DOHH2 (cell line): ENCODE measurements at regions not wholly inside any gene's neighbourhood (a gene's known extent, or its start where the extent isn't known, plus 50 kb on each side); places are given as distances from the start of the nearest gene placed in this dataset.

Experiments used
- H3F3A ChIP-seq: fragments of 200-600 bp; sonication (generic), shearing (Covaris generic); 2 replicates; pipeline ENCODE4 v1.6.0; 2016; ENCODE audit warnings: antibody characterized with exemption, mild to moderate bottlenecking; ENCODE audit not compliant: control insufficient read depth, insufficient read depth
- H3K27ac ChIP-seq: fragments of 200-600 bp; sonication (generic); 2 replicates; pipeline ENCODE4 v1.5.1; 2014; ENCODE audit warnings: low read depth, mild to moderate bottlenecking, low read length, moderate library complexity
- H3K27me3 ChIP-seq: fragments of 200-600 bp; sonication (generic); 2 replicates; pipeline ENCODE4 v1.6.1; 2014; ENCODE audit warnings: mild to moderate bottlenecking, low read length, mixed read lengths; ENCODE audit not compliant: control insufficient read depth
- H3K36me3 ChIP-seq: fragments of 200-600 bp; sonication (generic); 2 replicates; pipeline ENCODE4 v1.6.1; 2014; ENCODE audit warnings: mild to moderate bottlenecking, low read length, moderate library complexity, mixed read lengths; ENCODE audit not compliant: control insufficient read depth
- H3K4me1 ChIP-seq: fragments of 200-600 bp; sonication (generic); 2 replicates; pipeline ENCODE4 v1.6.1; 2014; ENCODE audit warnings: mild to moderate bottlenecking, low read length, mixed read lengths; ENCODE audit not compliant: control insufficient read depth
- H3K4me2 ChIP-seq: fragments of 200-600 bp; sonication (generic); 2 replicates; pipeline ENCODE4 v1.6.0; 2014; ENCODE audit warnings: mild to moderate bottlenecking, low read length, moderate library complexity
- H3K4me3 ChIP-seq: fragments of 200-600 bp; sonication (generic); 2 replicates; pipeline ENCODE4 v1.5.1; 2014; ENCODE audit warnings: mild to moderate bottlenecking, low read length, mixed read lengths
- H3K79me2 ChIP-seq: fragments of 200-600 bp; sonication (generic); 2 replicates; pipeline ENCODE4 v1.6.1; 2014; ENCODE audit warnings: mild to moderate bottlenecking, low read length, mixed read lengths; ENCODE audit not compliant: control insufficient read depth
- H3K9me2 ChIP-seq: fragments of 200-600 bp; sonication (generic); replicated peaks from 2 replicates; pipeline ENCODE4 v1.6.1; 2014; ENCODE audit warnings: mild to moderate bottlenecking, low read length, mixed read lengths; ENCODE audit not compliant: control insufficient read depth
- H3K9me3 ChIP-seq: fragments of 200-600 bp; sonication (generic); 2 replicates; pipeline ENCODE4 v1.6.1; 2014; ENCODE audit warnings: antibody characterized with exemption, low read length, mixed read lengths; ENCODE audit not compliant: control insufficient read depth, insufficient read depth
- H4K20me1 ChIP-seq: fragments of 200-600 bp; sonication (generic); 2 replicates; pipeline ENCODE4 v1.6.0; 2014; ENCODE audit warnings: low read depth, mild to moderate bottlenecking, antibody characterized with exemption, low read length, moderate library complexity; ENCODE audit not compliant: control insufficient read depth, insufficient read depth
- CTCF ChIP-seq: fragments of 200-600 bp; sonication (generic); IDR thresholded peaks from one replicate; pipeline ENCODE4 v1.5.1; 2014; ENCODE audit warnings: antibody characterized with exemption, mild to moderate bottlenecking, low read depth, low read length; ENCODE audit not compliant: poor library complexity, severe bottlenecking
- EZH2phosphoT487 ChIP-seq: fragments of 200-600 bp; sonication (generic); IDR thresholded peaks from 2 replicates; pipeline ENCODE4 v1.6.1; 2017; ENCODE audit warnings: borderline replicate concordance, mild to moderate bottlenecking, antibody characterized with exemption, low read length, moderate library complexity, mixed read lengths

- Histone ChIP-seq H3K4me3 (no peak overlapping the region), H3F3A (no peaks in the 10 kb centered on the region), H3K27me3 (no peaks in the 10 kb centered on the region), H3K36me3 (no peaks in the 10 kb centered on the region), H3K9me2 (no peaks in the 10 kb centered on the region), H3K9me3 (no peaks in the 10 kb centered on the region), H4K20me1 (no peaks in the 10 kb centered on the region), H3K4me2 (no peak overlapping the region), H3K27ac (no peak overlapping the region), H3K79me2 (no peaks in the 10 kb centered on the region), H3K4me1 (no peaks in the 10 kb centered on the region)
- TF ChIP-seq EZH2phosphoT487 = no peak
- TF ChIP-seq CTCF = no peak
These were observed 284.3 kb upstream of the NEBL start for GRCh38 chr10:21181451-21181850.

- no peak for TF ChIP-seq EZH2phosphoT487
- TF ChIP-seq CTCF = no peak
- no peaks in the 10 kb centered on the region for H3K9me3 ChIP-seq
- H3K27ac ChIP-seq = no peak overlapping the region
These were observed 283.5 kb upstream of the NEBL start for GRCh38 chr10:21180604-21181003.

GRCh38 chr10:21176934-21177480 is 279.9 kb upstream of the NEBL start:
- Histone ChIP-seq H3K9me3 (no peaks in the 10 kb centered on the region), H3K27me3 (no peaks in the 10 kb centered on the region), H3K27ac (no peak overlapping the region), H3K79me2 (no peaks in the 10 kb centered on the region), H3K36me3 (no peaks in the 10 kb centered on the region), H3K9me2 (no peaks in the 10 kb centered on the region), H3F3A (no peaks in the 10 kb centered on the region), H3K4me2 (no peak overlapping the region), H4K20me1 (no peaks in the 10 kb centered on the region), H3K4me3 (no peak overlapping the region), H3K4me1 (no peaks in the 10 kb centered on the region)
- TF ChIP-seq EZH2phosphoT487 (no peak), CTCF (no peak)

More at GRCh38 chr10:21180604-21181003, 283.5 kb upstream of the NEBL start:
- H3K27me3 ChIP-seq = no peaks in the 10 kb centered on the region
- H3K4me1 ChIP-seq = no peaks in the 10 kb centered on the region
- H3F3A ChIP-seq = no peaks in the 10 kb centered on the region
- H3K4me2 ChIP-seq = no peak overlapping the region
- no peaks in the 10 kb centered on the region for H3K79me2 ChIP-seq
- H3K4me3 ChIP-seq = no peak overlapping the region
- no peaks in the 10 kb centered on the region for H3K36me3 ChIP-seq
- no peaks in the 10 kb centered on the region for H4K20me1 ChIP-seq
- no peaks in the 10 kb centered on the region for H3K9me2 ChIP-seq

GRCh38 chr10:21175797-21176196 is 278.7 kb upstream of the NEBL start:
- Histone ChIP-seq H3K36me3 (no peaks in the 10 kb centered on the region), H3K4me3 (no peak overlapping the region), H3K27me3 (no peaks in the 10 kb centered on the region), H3K27ac (no peak overlapping the region), H3K79me2 (no peaks in the 10 kb centered on the region), H3F3A (no peaks in the 10 kb centered on the region), H3K9me2 (no peaks in the 10 kb centered on the region), H3K4me1 (no peaks in the 10 kb centered on the region), H4K20me1 (no peaks in the 10 kb centered on the region), H3K4me2 (no peak overlapping the region), H3K9me3 (no peaks in the 10 kb centered on the region)
- TF ChIP-seq EZH2phosphoT487 = no peak
- TF ChIP-seq CTCF = no peak
